Endodermal cell (in vitro differentiated cells): ENCODE measurements at regions not wholly inside any gene's neighbourhood (a gene's known extent, or its start where the extent isn't known, plus 50 kb on each side); places are given as distances from the start of the nearest gene placed in this dataset.

ENCODE experiments used
- DNase-seq: peaks from one replicate; pipeline ENCODE4 v3.0.0-alpha.2; 2017
- H3K27ac ChIP-seq: 2 replicates; pipeline ENCODE4 v1.5.1; 2013; ENCODE audit warnings: mild to moderate bottlenecking, low read depth, low read length, moderate library complexity
- H3K27me3 ChIP-seq: 2 replicates; pipeline ENCODE4 v1.6.1; 2013; ENCODE audit warnings: mild to moderate bottlenecking, low read length, moderate library complexity; ENCODE audit not compliant: insufficient read depth, control insufficient read depth, poor library complexity, severe bottlenecking
- H3K36me3 ChIP-seq: 2 replicates; pipeline ENCODE4 v1.7.0; 2013; ENCODE audit warnings: mild to moderate bottlenecking, low read length, moderate library complexity; ENCODE audit not compliant: control insufficient read depth, insufficient read depth
- H3K4me1 ChIP-seq: one replicate; pipeline ENCODE4 v1.7.0; 2013; ENCODE audit warnings: low read length; ENCODE audit not compliant: control insufficient read depth, insufficient read depth
- H3K4me3 ChIP-seq: 2 replicates; pipeline ENCODE4 v1.5.1; 2013; ENCODE audit warnings: mild to moderate bottlenecking, low read length, moderate library complexity
- H3K9ac ChIP-seq: 2 replicates; pipeline ENCODE4 v1.6.1; 2013; ENCODE audit warnings: mild to moderate bottlenecking, low read length, moderate library complexity; ENCODE audit not compliant: poor library complexity, severe bottlenecking; ENCODE audit errors: extremely low read depth
- H3K9me3 ChIP-seq: 2 replicates; pipeline ENCODE4 v1.6.1; 2013; ENCODE audit warnings: mild to moderate bottlenecking, low read length, moderate library complexity; ENCODE audit not compliant: control insufficient read depth
- H3K27ac Mint-ChIP-seq: 2 replicates; pipeline ENCODE4 v1.8.0; 2020; ENCODE audit warnings: mixed read lengths
- H3K27me3 Mint-ChIP-seq: 2 replicates; pipeline ENCODE4 v1.8.0; 2021; ENCODE audit warnings: mild to moderate bottlenecking, mixed read lengths; ENCODE audit not compliant: insufficient read depth
- H3K36me3 Mint-ChIP-seq: 2 replicates; pipeline ENCODE4 v1.8.0; 2020; ENCODE audit warnings: low read depth, mixed read lengths
- H3K4me1 Mint-ChIP-seq: 2 replicates; pipeline ENCODE4 v1.8.0; 2020; ENCODE audit warnings: mixed read lengths
- H3K4me3 Mint-ChIP-seq: 2 replicates; pipeline ENCODE4 v1.8.0; 2020; ENCODE audit warnings: mild to moderate bottlenecking, moderate library complexity, mixed read lengths
- H3K9me3 Mint-ChIP-seq: 2 replicates; pipeline ENCODE4 v1.8.0; 2020; ENCODE audit warnings: mild to moderate bottlenecking, mixed read lengths
- CTCF ChIP-seq: fragments of 200-600 bp; sonication (generic); conservative IDR thresholded peaks from 2 replicates; pipeline ENCODE4 v1.5.0; 2021; ENCODE audit warnings: antibody characterized with exemption, mild to moderate bottlenecking
- WGBS, 2 experiments: methylation state at CpG; one replicate each; pipeline versions ENCODE4 v1.1.5 to v1.1.7; 2013; ENCODE audit warnings: missing lambda C conversion rate in 2 of 2, mixed read lengths in 1 of 2; ENCODE audit not compliant: insufficient coverage in 1 of 2, insufficient read length in 1 of 2; 5-methylcytosine and 5-hydroxymethylcytosine counted together

GRCh38 chr10:35768011-35768410 is 125.9 kb upstream of the FZD8 start:
- H3K27ac ChIP-seq: no peak overlapping the region
- H3K36me3 ChIP-seq: no peaks in the 10 kb centered on the region
- Mint-ChIP-seq H3K4me1 (peaks cover 49% of the 10 kb centered on the region), H3K36me3 (no peaks in the 10 kb centered on the region), H3K27me3 (peaks cover 9% of the 10 kb centered on the region), H3K4me3 (no peak overlapping the region), H3K27ac (no peak overlapping the region), H3K9me3 (peaks cover 5% of the 10 kb centered on the region)
- 94 to 97% methylated on average over 3 to 4 of the region's 5 CpGs for WGBS, 2 experiments
- H3K4me1 ChIP-seq: peaks cover 6% of the 10 kb centered on the region
- no peak overlapping the region for H3K9ac ChIP-seq
- no peak for TF ChIP-seq CTCF
- no peak overlapping the region for H3K4me3 ChIP-seq
- peaks cover 6% of the 10 kb centered on the region for H3K9me3 ChIP-seq
- no peak for DNase-seq
- H3K27me3 ChIP-seq: peaks cover 13% of the 10 kb centered on the region

- no peaks in the 10 kb centered on the region for H3K9me3 Mint-ChIP-seq
- Histone ChIP-seq H3K4me3 (no peak overlapping the region), H3K27ac (no peak overlapping the region), H3K27me3 (peaks cover 4% of the 10 kb centered on the region), H3K9ac (no peak overlapping the region), H3K36me3 (no peaks in the 10 kb centered on the region), H3K4me1 (peaks cover 6% of the 10 kb centered on the region), H3K9me3 (no peaks in the 10 kb centered on the region)
- WGBS, 2 experiments: 95 to 100% methylated on average over 1 to 4 of the region's 4 CpGs
- peaks cover 3% of the 10 kb centered on the region for H3K27me3 Mint-ChIP-seq
- no peaks in the 10 kb centered on the region for H3K36me3 Mint-ChIP-seq
- no peak for TF ChIP-seq CTCF
- DNase-seq: no peak
- H3K4me1 Mint-ChIP-seq: peaks cover 36% of the 10 kb centered on the region
- H3K4me3 Mint-ChIP-seq: no peak overlapping the region
- H3K27ac Mint-ChIP-seq: no peak overlapping the region
These were observed 123.9 kb upstream of the FZD8 start for GRCh38 chr10:35765996-35766395.

GRCh38 chr10:35765066-35765527 is 123.0 kb upstream of the FZD8 start:
- Histone ChIP-seq H3K9me3 (no peaks in the 10 kb centered on the region), H3K4me1 (peaks cover 5% of the 10 kb centered on the region), H3K9ac (no peak overlapping the region), H3K27me3 (peaks cover 4% of the 10 kb centered on the region), H3K36me3 (no peaks in the 10 kb centered on the region), H3K27ac (no peak overlapping the region), H3K4me3 (no peak overlapping the region)
- peak; percentile 83 for DNase-seq
- H3K4me1 Mint-ChIP-seq: peaks cover 27% of the 10 kb centered on the region
- H3K27me3 Mint-ChIP-seq: peaks cover 6% of the 10 kb centered on the region
- peak overlapping the region; percentile 93 for H3K27ac Mint-ChIP-seq
- peak; percentile 45 for TF ChIP-seq CTCF
- peak overlapping the region; percentile 45 for H3K4me3 Mint-ChIP-seq
- WGBS, 2 experiments: 62 to 66% methylated on average over 4 to 24 of the region's 24 CpGs
- H3K36me3 Mint-ChIP-seq: peaks cover 2% of the 10 kb centered on the region
- no peaks in the 10 kb centered on the region for H3K9me3 Mint-ChIP-seq
